Skeletal muscle satellite cell (primary cell): ENCODE measurements at regions not wholly inside any gene's neighbourhood (a gene's known extent, or its start where the extent isn't known, plus 50 kb on each side); places are given as distances from the start of the nearest gene placed in this dataset.

Experiments
- H3K27me3 ChIP-seq: 2 replicates; pipeline ENCODE4 v1.7.0; 2013; ENCODE audit warnings: low read length; ENCODE audit not compliant: control insufficient read depth, insufficient read depth
- H3K36me3 ChIP-seq: 2 replicates; pipeline ENCODE4 v1.7.0; 2013; ENCODE audit warnings: mild to moderate bottlenecking, control low read depth, low read length; ENCODE audit not compliant: insufficient read depth
- H3K4me1 ChIP-seq: 2 replicates; pipeline ENCODE4 v1.7.0; 2013; ENCODE audit warnings: low read length; ENCODE audit not compliant: control insufficient read depth, insufficient read depth
- H3K4me2 ChIP-seq: 2 replicates; pipeline ENCODE4 v1.7.0; 2013; ENCODE audit warnings: mild to moderate bottlenecking, low read length
- H3K4me3 ChIP-seq: 2 replicates; pipeline ENCODE4 v1.7.0; 2013; ENCODE audit warnings: low read length
- H3K9ac ChIP-seq: 2 replicates; pipeline ENCODE4 v1.7.0; 2013; ENCODE audit warnings: mild to moderate bottlenecking, low read depth, low read length, moderate library complexity
- H3K9me3 ChIP-seq: replicated peaks from 2 replicates; pipeline ENCODE4 v1.7.0; 2013; ENCODE audit warnings: mild to moderate bottlenecking, control low read depth, low read length

GRCh38 chr15:70501849-70502248 is 261.5 kb downstream of the UACA start:
- Histone ChIP-seq H3K9me3 (no peaks in the 10 kb centered on the region), H3K4me2 (no peak overlapping the region), H3K36me3 (no peaks in the 10 kb centered on the region), H3K4me1 (peaks cover 30% of the 10 kb centered on the region), H3K27me3 (peaks cover 13% of the 10 kb centered on the region), H3K9ac (no peak overlapping the region), H3K4me3 (no peak overlapping the region)

DNA sequence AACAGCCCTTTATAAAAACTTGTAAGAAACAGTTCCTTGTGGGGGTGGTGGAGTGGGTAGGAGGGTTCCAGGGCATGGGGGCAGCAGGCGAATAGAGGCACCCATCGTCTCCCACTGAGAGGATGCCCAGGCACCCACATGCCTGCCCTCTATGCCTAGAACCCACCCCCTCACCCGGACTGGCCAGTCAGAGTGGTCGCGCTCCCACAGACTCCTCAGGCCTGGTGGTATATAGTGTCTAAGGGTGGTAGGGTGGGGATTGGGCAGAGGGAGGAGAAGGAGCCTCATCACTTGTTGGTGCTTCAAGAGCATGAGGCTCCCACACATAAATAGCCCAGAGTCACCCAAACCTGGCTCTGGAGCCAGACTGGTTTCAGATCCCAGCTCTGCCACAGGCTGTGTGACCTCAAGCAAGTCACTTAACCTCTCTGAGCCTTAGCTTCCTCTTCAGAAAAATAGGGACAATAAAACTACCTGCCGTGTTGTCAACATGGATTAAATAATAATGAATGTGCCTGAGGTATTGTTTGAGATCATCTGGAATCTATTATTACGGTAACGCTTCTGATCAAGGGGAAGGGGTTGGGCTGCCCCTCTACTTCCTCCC is 262.1 kb downstream of the UACA start:
- Histone ChIP-seq H3K4me2 (no peak overlapping the region), H3K4me3 (no peak overlapping the region), H3K9ac (no peak overlapping the region), H3K27me3 (peaks cover 13% of the 10 kb centered on the region), H3K4me1 (peaks cover 25% of the 10 kb centered on the region), H3K36me3 (no peaks in the 10 kb centered on the region), H3K9me3 (no peaks in the 10 kb centered on the region)

DNA sequence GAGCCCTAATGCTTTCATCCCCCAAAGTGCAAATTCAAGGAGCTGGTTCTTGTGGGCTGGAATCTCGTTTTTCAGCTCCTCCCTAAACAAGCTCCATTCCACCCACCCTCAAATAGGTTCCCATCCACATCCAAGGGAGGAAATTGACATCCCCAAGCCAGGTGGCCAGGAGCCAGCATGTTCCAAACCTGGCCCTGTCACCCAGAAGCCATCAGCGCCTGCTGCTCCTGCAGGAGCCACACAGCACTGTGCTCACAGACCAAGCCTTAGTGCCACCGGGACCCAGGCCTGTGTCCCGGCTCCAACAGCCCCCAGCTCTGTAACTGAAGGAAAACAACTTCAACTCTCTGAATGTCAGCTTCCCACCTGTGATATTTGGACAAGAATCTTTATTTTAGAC is 263.6 kb downstream of the UACA start:
- no peak overlapping the region for H3K9ac ChIP-seq
- H3K4me3 ChIP-seq, result no peak overlapping the region
- no peak overlapping the region for H3K4me2 ChIP-seq
- H3K27me3 ChIP-seq, result peaks cover 13% of the 10 kb centered on the region
- H3K9me3 ChIP-seq, result no peaks in the 10 kb centered on the region
- H3K36me3 ChIP-seq, result no peaks in the 10 kb centered on the region
- peaks cover 24% of the 10 kb centered on the region for H3K4me1 ChIP-seq

GRCh38 chr15:70498096-70498626 is 265.2 kb downstream of the UACA start:
- Histone ChIP-seq H3K27me3 (peaks cover 13% of the 10 kb centered on the region), H3K9ac (no peak overlapping the region), H3K4me1 (peaks cover 29% of the 10 kb centered on the region), H3K36me3 (no peaks in the 10 kb centered on the region), H3K4me3 (no peak overlapping the region), H3K4me2 (no peak overlapping the region), H3K9me3 (no peaks in the 10 kb centered on the region)

- Histone ChIP-seq H3K4me2 (no peak overlapping the region), H3K36me3 (no peaks in the 10 kb centered on the region), H3K9me3 (no peaks in the 10 kb centered on the region), H3K4me1 (peaks cover 34% of the 10 kb centered on the region), H3K9ac (no peak overlapping the region), H3K27me3 (peaks cover 13% of the 10 kb centered on the region), H3K4me3 (no peak overlapping the region)
These were observed 265.7 kb downstream of the UACA start for GRCh38 chr15:70497661-70498060.

DNA sequence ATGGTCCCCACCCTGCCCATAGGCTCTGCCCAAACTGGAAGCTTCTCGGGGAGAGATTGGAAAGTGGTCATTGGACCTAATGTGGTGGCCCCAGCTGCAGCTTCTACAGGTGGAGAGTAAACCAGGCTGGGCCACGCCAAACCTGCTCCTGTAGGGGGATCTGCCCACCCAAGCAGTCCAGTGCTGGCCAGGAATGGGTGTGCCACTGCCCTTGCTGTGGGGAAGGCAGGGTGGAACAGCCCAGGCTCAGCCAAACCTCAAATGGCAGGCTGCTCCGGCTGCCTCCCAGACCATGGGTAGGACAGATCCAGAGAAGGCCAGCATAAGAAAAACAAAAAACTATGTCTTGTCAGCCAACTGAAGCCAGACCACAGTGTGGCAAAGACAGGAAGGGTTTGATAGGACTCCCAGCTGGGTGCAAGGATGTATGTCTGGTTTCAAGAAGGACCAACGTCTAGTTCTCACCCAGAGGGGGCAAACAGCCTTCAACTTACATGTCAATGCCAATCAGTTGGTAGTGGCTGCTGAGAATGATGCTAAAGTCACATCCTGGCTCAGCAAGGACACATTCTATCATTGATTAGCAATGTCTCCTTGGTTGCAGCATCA is 267.3 kb downstream of the UACA start:
- H3K4me1 ChIP-seq, result peaks cover 50% of the 10 kb centered on the region

DNA sequence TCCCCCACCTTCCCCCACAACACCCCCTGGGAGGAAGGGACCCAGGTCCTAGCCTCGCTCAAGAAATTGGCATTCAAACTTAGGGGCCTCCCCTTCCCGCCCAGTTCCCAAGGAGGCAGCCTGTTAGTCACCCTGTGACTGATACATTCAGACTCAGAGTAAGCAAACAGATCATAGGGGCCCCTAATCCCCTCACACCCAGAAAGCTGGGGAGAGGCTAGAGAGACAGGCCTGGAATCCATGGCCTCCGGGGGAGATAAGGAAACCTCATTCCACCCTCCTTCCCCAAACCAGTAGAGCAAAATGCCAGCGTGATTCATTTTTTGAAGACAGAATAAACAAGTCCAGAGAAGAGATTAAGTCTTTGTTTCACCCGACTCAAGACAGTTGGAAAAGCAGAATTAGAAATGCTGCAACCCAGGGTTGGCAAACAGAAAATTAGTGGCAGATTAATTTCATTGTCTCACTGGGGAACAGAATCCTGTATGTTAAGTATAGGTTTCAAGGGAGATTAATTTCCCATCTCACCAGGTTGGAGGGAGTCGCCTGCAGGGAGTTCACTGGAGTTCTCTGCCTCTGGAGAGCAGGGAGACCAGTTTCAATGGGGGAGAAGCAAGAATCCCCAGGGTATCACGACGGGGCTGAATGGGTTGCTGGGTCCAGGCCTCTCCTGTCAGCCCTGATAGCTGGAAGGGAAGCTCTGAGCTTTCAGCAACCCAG is 268.3 kb downstream of the UACA start:
- peak overlapping the region; percentile 25 for H3K4me3 ChIP-seq
- H3K36me3 ChIP-seq, result no peaks in the 10 kb centered on the region
- peaks cover 6% of the 10 kb centered on the region for H3K27me3 ChIP-seq
- H3K4me1 ChIP-seq, result peaks cover 55% of the 10 kb centered on the region
- peak overlapping the region; percentile 63 for H3K4me2 ChIP-seq
- peak overlapping the region; percentile 61 for H3K9ac ChIP-seq
- no peaks in the 10 kb centered on the region for H3K9me3 ChIP-seq

More for the DNA sequence above, 267.3 kb downstream of the UACA start:
- no peaks in the 10 kb centered on the region for H3K9me3 ChIP-seq
- no peak overlapping the region for H3K4me3 ChIP-seq
- peaks cover 7% of the 10 kb centered on the region for H3K27me3 ChIP-seq
- H3K36me3 ChIP-seq, result no peaks in the 10 kb centered on the region
- no peak overlapping the region for H3K9ac ChIP-seq
- H3K4me2 ChIP-seq, result no peak overlapping the region

GRCh38 chr15:70494517-70494851 is 268.9 kb downstream of the UACA start:
- no peak overlapping the region for H3K4me3 ChIP-seq
- H3K9ac ChIP-seq, result peak overlapping the region; percentile 30
- H3K4me2 ChIP-seq, result peak overlapping the region; percentile 63
- H3K36me3 ChIP-seq, result no peaks in the 10 kb centered on the region
- no peaks in the 10 kb centered on the region for H3K9me3 ChIP-seq
- H3K27me3 ChIP-seq, result peaks cover 7% of the 10 kb centered on the region
- H3K4me1 ChIP-seq, result peaks cover 55% of the 10 kb centered on the region

DNA sequence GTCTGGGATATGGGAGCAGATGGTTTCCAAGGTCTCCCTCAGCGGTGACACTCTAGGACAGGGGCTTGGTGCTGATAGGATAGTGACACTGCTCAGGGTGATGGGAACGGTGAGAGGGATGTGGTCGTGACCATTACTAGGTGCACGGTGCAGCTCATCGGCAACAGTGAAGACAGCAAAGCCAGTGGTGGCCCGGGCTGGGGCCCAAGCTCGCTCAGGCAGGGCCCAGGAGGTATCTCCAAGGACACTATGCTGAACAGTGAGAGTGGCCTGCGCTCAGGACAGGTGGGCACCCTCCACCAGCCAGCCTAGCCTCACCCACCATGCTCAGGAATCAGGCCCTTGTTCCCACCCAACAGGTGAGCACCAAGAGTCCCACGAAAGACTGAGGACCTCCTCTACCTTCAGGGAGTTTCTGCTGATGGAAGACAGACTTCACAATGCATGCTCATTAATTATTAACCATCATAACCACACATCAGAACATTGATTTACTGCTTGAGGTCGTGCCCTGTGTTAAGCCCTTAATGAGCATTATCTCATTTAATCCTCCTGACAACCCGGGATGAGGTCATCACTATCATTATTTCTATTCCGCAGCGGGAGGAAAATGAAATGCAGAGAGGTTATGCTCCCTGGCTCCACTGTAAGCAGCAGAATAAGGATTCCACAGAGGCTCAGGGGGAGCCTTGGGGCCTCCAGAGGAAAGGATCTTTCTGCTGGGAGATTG is 269.4 kb downstream of the UACA start:
- H3K36me3 ChIP-seq, result no peaks in the 10 kb centered on the region
- no peak overlapping the region for H3K4me3 ChIP-seq
- no peaks in the 10 kb centered on the region for H3K9me3 ChIP-seq
- peaks cover 7% of the 10 kb centered on the region for H3K27me3 ChIP-seq
- H3K4me2 ChIP-seq, result peak overlapping the region; percentile 63
- H3K9ac ChIP-seq, result no peak overlapping the region
- H3K4me1 ChIP-seq, result peaks cover 55% of the 10 kb centered on the region

- H3K27me3 ChIP-seq, result peaks cover 7% of the 10 kb centered on the region
- H3K36me3 ChIP-seq, result no peaks in the 10 kb centered on the region
- H3K9me3 ChIP-seq, result no peaks in the 10 kb centered on the region
- H3K9ac ChIP-seq, result peak overlapping the region; percentile 31
- peaks cover 55% of the 10 kb centered on the region for H3K4me1 ChIP-seq
- H3K4me3 ChIP-seq, result no peak overlapping the region
- peak overlapping the region; percentile 8 for H3K4me2 ChIP-seq
These were observed 270.0 kb downstream of the UACA start for GRCh38 chr15:70493376-70493775.
